NCI-H1417 treated with DMSO at 0.1 percent for 48 hours (cell line): ENCODE measurements at regions not wholly inside any gene's neighbourhood (a gene's known extent, or its start where the extent isn't known, plus 50 kb on each side); places are given as distances from the start of the nearest gene placed in this dataset.
"Not testable (repeated sequence)": the region's sequence is repeated elsewhere in the genome, so short reads cannot be mapped to it uniquely, and the experiment has no call there.

ENCODE experiments used
- DNase-seq: peaks from one replicate; lab custom pipeline; 2025; lab: John Stamatoyannopoulos, UW

GRCh38 chr14:44385906-44386305 is 121.2 kb downstream of the FSCB start:
- DNase-seq, result no peak

GRCh38 chr14:44385296-44385695 is 121.8 kb downstream of the FSCB start:
- not testable (repeated sequence) for DNase-seq

GRCh38 chr14:44384601-44385293 is 122.3 kb downstream of the FSCB start:
- not testable (repeated sequence) for DNase-seq

GRCh38 chr14:44384093-44384492 is 123.0 kb downstream of the FSCB start:
- no peak for DNase-seq

- DNase-seq, result no peak
These were observed 123.4 kb downstream of the FSCB start for GRCh38 chr14:44383636-44384035.

- no peak for DNase-seq
These were observed 127.6 kb downstream of the FSCB start for GRCh38 chr14:44379292-44379977.

- DNase-seq, result no peak
These were observed 132.2 kb downstream of the FSCB start for GRCh38 chr14:44374906-44375305.

- no peak for DNase-seq
These were observed 134.1 kb downstream of the FSCB start for GRCh38 chr14:44372807-44373489.

- DNase-seq, result no peak
These were observed 134.9 kb downstream of the FSCB start for GRCh38 chr14:44372231-44372630.

- DNase-seq, result no peak
These were observed 136.4 kb downstream of the FSCB start for GRCh38 chr14:44370727-44371126.

GRCh38 chr14:44369401-44370123 is 137.5 kb downstream of the FSCB start:
- peak; percentile 9 for DNase-seq

- DNase-seq, result no peak
These were observed 146.0 kb downstream of the FSCB start for GRCh38 chr14:44361083-44361482.

GRCh38 chr14:44353805-44354204 is 153.3 kb downstream of the FSCB start:
- DNase-seq, result no peak

GRCh38 chr14:44352201-44352600 is 154.9 kb downstream of the FSCB start:
- DNase-seq, result no peak

GRCh38 chr14:44347316-44347715 is 159.8 kb downstream of the FSCB start:
- no peak for DNase-seq

- DNase-seq, result peak; percentile 40
These were observed 166.0 kb downstream of the FSCB start for GRCh38 chr14:44341116-44341515.

- no peak for DNase-seq
These were observed 167.2 kb downstream of the FSCB start for GRCh38 chr14:44339862-44340261.

- no peak for DNase-seq
These were observed 167.9 kb downstream of the FSCB start for GRCh38 chr14:44339231-44339630.

GRCh38 chr14:44317441-44317746 is 189.7 kb downstream of the FSCB start:
- no peak for DNase-seq

- DNase-seq, result no peak
These were observed 190.2 kb downstream of the FSCB start for GRCh38 chr14:44316647-44317440.

GRCh38 chr14:44309331-44309730 is 197.8 kb downstream of the FSCB start:
- no peak for DNase-seq

- DNase-seq, result peak; percentile 91
These were observed 206.2 kb downstream of the FSCB start for GRCh38 chr14:44300916-44301315.
